ENCODE measurements at regions not wholly inside any gene's neighbourhood (a gene's known extent, or its start where the extent isn't known, plus 50 kb on each side); places are given as distances from the start of the nearest gene placed in this dataset.
"Not testable (repeated sequence)": the region's sequence is repeated elsewhere in the genome, so short reads cannot be mapped to it uniquely, and the experiment has no call there.

- Histone ChIP-seq H2AFZ (ENCODE audit: low read length) (no peak overlapping the region), H3K4me2 (ENCODE audit: low read depth, low read length, poor library complexity, severe bottlenecking) (no peak overlapping the region), H3K4me1 (ENCODE audit: low read length) (no peaks in the 10 kb centered on the region), H3K79me2 (ENCODE audit: low read length) (no peaks in the 10 kb centered on the region), H4K20me1 (ENCODE audit: insufficient read depth, low read depth, low read length) (no peaks in the 10 kb centered on the region), H3K27me3 (ENCODE audit: low read length) (no peaks in the 10 kb centered on the region), H3K9ac (ENCODE audit: low read length) (no peak overlapping the region), H3K9me2 (replicated peaks; ENCODE audit: insufficient read depth, low read length) (no peaks in the 10 kb centered on the region), H3K27ac (ENCODE audit: low read length) (no peak overlapping the region), H3K9me3 (ENCODE audit: low read length) (no peaks in the 10 kb centered on the region), H3K4me3 (ENCODE audit: low read length) (no peak overlapping the region), H3K36me3 (ENCODE audit: insufficient read depth, low read length) (no peaks in the 10 kb centered on the region)
- DNase-seq = no peak
These were observed 235.9 kb upstream of the PRSS1 start for GRCh38 chr7:142513178-142513955.

- Histone ChIP-seq H3K79me2 (ENCODE audit: low read length) (no peaks in the 10 kb centered on the region), H3K9ac (ENCODE audit: low read length) (no peak overlapping the region), H3K4me1 (ENCODE audit: low read length) (no peaks in the 10 kb centered on the region), H3K4me2 (ENCODE audit: low read depth, low read length, poor library complexity, severe bottlenecking) (no peak overlapping the region), H4K20me1 (ENCODE audit: insufficient read depth, low read depth, low read length) (no peaks in the 10 kb centered on the region), H3K36me3 (ENCODE audit: insufficient read depth, low read length) (no peaks in the 10 kb centered on the region), H2AFZ (ENCODE audit: low read length) (no peak overlapping the region), H3K9me3 (ENCODE audit: low read length) (no peaks in the 10 kb centered on the region), H3K9me2 (replicated peaks; ENCODE audit: insufficient read depth, low read length) (no peaks in the 10 kb centered on the region), H3K4me3 (ENCODE audit: low read length) (no peak overlapping the region), H3K27me3 (ENCODE audit: low read length) (no peaks in the 10 kb centered on the region), H3K27ac (ENCODE audit: low read length) (no peak overlapping the region)
- DNase-seq = no peak
These were observed 237.5 kb upstream of the PRSS1 start for GRCh38 chr7:142511801-142512200.

- Histone ChIP-seq H3K4me3 (ENCODE audit: low read length) (no peak overlapping the region), H3K36me3 (ENCODE audit: insufficient read depth, low read length) (no peaks in the 10 kb centered on the region), H3K27me3 (ENCODE audit: low read length) (no peaks in the 10 kb centered on the region), H3K4me1 (ENCODE audit: low read length) (no peaks in the 10 kb centered on the region), H3K27ac (ENCODE audit: low read length) (no peak overlapping the region), H3K9me3 (ENCODE audit: low read length) (no peaks in the 10 kb centered on the region), H3K9ac (ENCODE audit: low read length) (no peak overlapping the region), H3K79me2 (ENCODE audit: low read length) (no peaks in the 10 kb centered on the region), H3K4me2 (ENCODE audit: low read depth, low read length, poor library complexity, severe bottlenecking) (no peak overlapping the region), H4K20me1 (ENCODE audit: insufficient read depth, low read depth, low read length) (no peaks in the 10 kb centered on the region), H2AFZ (ENCODE audit: low read length) (no peak overlapping the region), H3K9me2 (replicated peaks; ENCODE audit: insufficient read depth, low read length) (no peaks in the 10 kb centered on the region)
- no peak for DNase-seq
These were observed 237.9 kb upstream of the PRSS1 start for GRCh38 chr7:142511374-142511773.

- H3K9me3 ChIP-seq (ENCODE audit: low read length); H3K9ac ChIP-seq (ENCODE audit: low read length); DNase-seq; H3K79me2 ChIP-seq (ENCODE audit: low read length); H3K27ac ChIP-seq (ENCODE audit: low read length); H3K36me3 ChIP-seq (ENCODE audit: insufficient read depth, low read length); H3K4me3 ChIP-seq (ENCODE audit: low read length); H3K4me2 ChIP-seq (ENCODE audit: low read depth, low read length, poor library complexity, severe bottlenecking); H3K4me1 ChIP-seq (ENCODE audit: low read length); H2AFZ ChIP-seq (ENCODE audit: low read length); H3K9me2 ChIP-seq (replicated peaks; ENCODE audit: insufficient read depth, low read length); H4K20me1 ChIP-seq (ENCODE audit: insufficient read depth, low read depth, low read length); H3K27me3 ChIP-seq (ENCODE audit: low read length): not testable (repeated sequence)
These were observed 240.0 kb upstream of the PRSS1 start for GRCh38 chr7:142509235-142509634.

- no peak overlapping the region for H3K4me3 ChIP-seq (ENCODE audit: low read length)
- no peak overlapping the region for H3K4me2 ChIP-seq (ENCODE audit: low read depth, low read length, poor library complexity, severe bottlenecking)
- DNase-seq = no peak
- H3K9me3 ChIP-seq (ENCODE audit: low read length) = no peaks in the 10 kb centered on the region
- H3K4me1 ChIP-seq (ENCODE audit: low read length) = peaks cover 4% of the 10 kb centered on the region
- no peaks in the 10 kb centered on the region for H3K36me3 ChIP-seq (ENCODE audit: insufficient read depth, low read length)
- no peak overlapping the region for H3K27ac ChIP-seq (ENCODE audit: low read length)
- H3K9me2 ChIP-seq (replicated peaks; ENCODE audit: insufficient read depth, low read length) = no peaks in the 10 kb centered on the region
- H3K27me3 ChIP-seq (ENCODE audit: low read length) = no peaks in the 10 kb centered on the region
- H3K79me2 ChIP-seq (ENCODE audit: low read length) = no peaks in the 10 kb centered on the region
- H3K9ac ChIP-seq (ENCODE audit: low read length) = no peak overlapping the region
- H2AFZ ChIP-seq (ENCODE audit: low read length) = no peak overlapping the region
- no peaks in the 10 kb centered on the region for H4K20me1 ChIP-seq (ENCODE audit: insufficient read depth, low read depth, low read length)
These were observed 241.0 kb upstream of the PRSS1 start for GRCh38 chr7:142508251-142508650.

- Histone ChIP-seq H3K9me3 (ENCODE audit: low read length) (no peaks in the 10 kb centered on the region), H3K27ac (ENCODE audit: low read length) (no peak overlapping the region), H3K9me2 (replicated peaks; ENCODE audit: insufficient read depth, low read length) (no peaks in the 10 kb centered on the region), H3K4me1 (ENCODE audit: low read length) (peaks cover 4% of the 10 kb centered on the region), H3K79me2 (ENCODE audit: low read length) (no peaks in the 10 kb centered on the region), H2AFZ (ENCODE audit: low read length) (no peak overlapping the region), H3K9ac (ENCODE audit: low read length) (no peak overlapping the region), H3K4me2 (ENCODE audit: low read depth, low read length, poor library complexity, severe bottlenecking) (no peak overlapping the region), H3K36me3 (ENCODE audit: insufficient read depth, low read length) (no peaks in the 10 kb centered on the region), H3K4me3 (ENCODE audit: low read length) (no peak overlapping the region), H4K20me1 (ENCODE audit: insufficient read depth, low read depth, low read length) (no peaks in the 10 kb centered on the region), H3K27me3 (ENCODE audit: low read length) (no peaks in the 10 kb centered on the region)
- no peak for DNase-seq
These were observed 241.5 kb upstream of the PRSS1 start for GRCh38 chr7:142507799-142508198.

GRCh38 chr7:142507066-142507465 lies 242.2 kb upstream of the PRSS1 start:
- not testable (repeated sequence) for H3K79me2 ChIP-seq (ENCODE audit: low read length); DNase-seq; H2AFZ ChIP-seq (ENCODE audit: low read length); H3K4me3 ChIP-seq (ENCODE audit: low read length); H3K9me2 ChIP-seq (replicated peaks; ENCODE audit: insufficient read depth, low read length); H3K4me1 ChIP-seq (ENCODE audit: low read length); H3K27ac ChIP-seq (ENCODE audit: low read length); H3K4me2 ChIP-seq (ENCODE audit: low read depth, low read length, poor library complexity, severe bottlenecking); H3K36me3 ChIP-seq (ENCODE audit: insufficient read depth, low read length); H3K27me3 ChIP-seq (ENCODE audit: low read length); H3K9me3 ChIP-seq (ENCODE audit: low read length); H3K9ac ChIP-seq (ENCODE audit: low read length); H4K20me1 ChIP-seq (ENCODE audit: insufficient read depth, low read depth, low read length)

- Histone ChIP-seq H3K4me1 (ENCODE audit: low read length) (peaks cover 4% of the 10 kb centered on the region), H3K9me2 (replicated peaks; ENCODE audit: insufficient read depth, low read length) (no peaks in the 10 kb centered on the region), H3K27ac (ENCODE audit: low read length) (no peak overlapping the region), H2AFZ (ENCODE audit: low read length) (no peak overlapping the region), H3K79me2 (ENCODE audit: low read length) (no peaks in the 10 kb centered on the region), H3K9ac (ENCODE audit: low read length) (no peak overlapping the region), H3K9me3 (ENCODE audit: low read length) (no peaks in the 10 kb centered on the region), H3K4me3 (ENCODE audit: low read length) (no peak overlapping the region), H3K27me3 (ENCODE audit: low read length) (no peaks in the 10 kb centered on the region), H4K20me1 (ENCODE audit: insufficient read depth, low read depth, low read length) (no peaks in the 10 kb centered on the region), H3K4me2 (ENCODE audit: low read depth, low read length, poor library complexity, severe bottlenecking) (no peak overlapping the region), H3K36me3 (ENCODE audit: insufficient read depth, low read length) (no peaks in the 10 kb centered on the region)
- DNase-seq = no peak
These were observed 242.7 kb upstream of the PRSS1 start for GRCh38 chr7:142506601-142507000.

Data from Karpas-422 (cell line).